Left cardiac atrium (tissue), 4 donors: ENCODE measurements at regions not wholly inside any gene's neighbourhood (a gene's known extent, or its start where the extent isn't known, plus 50 kb on each side); places are given as distances from the start of the nearest gene placed in this dataset.

Source experiments
- ATAC-seq, 2 donors: fragments of 200-7000 bp; cut with Tn5 transposase; one replicate each; pipeline ENCODE4 v1.9.1; 2020; ENCODE audit warnings: mild to moderate bottlenecking in 2 of 2, moderate library complexity in 2 of 2
- DNase-seq: peaks from one replicate; pipeline ENCODE4 v3.0.0-alpha.2; 2020
- intact Hi-C, 2 donors: fragments of 100-400 bp; cut with DNase I; formaldehyde crosslinking; loops; one replicate each; pipeline versions ENCODE4 v1.14.1 to v1.15.1; 2022 to 2023
- donor health status: DM: no; HTN: yes; CAD: no.
- donor health status: DM: no; HTN: yes; CAD: no; lungs with severe emphysema.
- donor health status: DM: yes; HTN: yes; CAD: no.
- donor health status: Dilated cardiomyopathy.

GRCh38 chr17:68711858-68712257 lies 110.7 kb upstream of the FAM20A start:
- no peak for DNase-seq
- intact Hi-C loops, result no loop called here
- ATAC-seq, result peak in 1 of 2 donors; percentile 84

GRCh38 chr17:68710976-68711375 lies 109.8 kb upstream of the FAM20A start:
- ATAC-seq (no peak), DNase-seq (no peak)
- intact Hi-C loops, result no loop called here

- intact Hi-C loops, result no loop called here
- ATAC-seq, result peak in 1 of 2 donors; percentile 13
- DNase-seq, result no peak
Measured at GRCh38 chr17:68710035-68710780, 109.0 kb upstream of the FAM20A start.

- intact Hi-C loops, result no loop called here
- ATAC-seq, result no peak
- no peak for DNase-seq
Measured at GRCh38 chr17:68709461-68709860, 108.3 kb upstream of the FAM20A start.

- ATAC-seq (peak; percentile 19 to 72), DNase-seq (no peak)
- intact Hi-C loops, result no loop called here
Measured at GRCh38 chr17:68707031-68707430, 105.9 kb upstream of the FAM20A start.

GRCh38 chr17:68706356-68706920 lies 105.3 kb upstream of the FAM20A start:
- intact Hi-C loops, result no loop called here
- no peak for ATAC-seq
- no peak for DNase-seq

- intact Hi-C loops, result no loop called here
- ATAC-seq, result peak in 1 of 2 donors; percentile 32
Measured at GRCh38 chr17:68705714-68706076, 104.5 kb upstream of the FAM20A start.

GRCh38 chr17:68704871-68705713 lies 103.9 kb upstream of the FAM20A start:
- DNase-seq (no peak), ATAC-seq (peak in 1 of 2 donors; percentile 34)
- intact Hi-C loops, result no loop called here

More at GRCh38 chr17:68705714-68706076, 104.5 kb upstream of the FAM20A start:
- DNase-seq, result no peak

GRCh38 chr17:68701046-68701445 lies 99.9 kb upstream of the FAM20A start:
- intact Hi-C loops, result no loop called here
- ATAC-seq, result peak in 1 of 2 donors; percentile 23

GRCh38 chr17:68700421-68700820 lies 99.3 kb upstream of the FAM20A start:
- ATAC-seq, result no peak
- intact Hi-C loops, result no loop called here
- DNase-seq, result no peak

More at GRCh38 chr17:68701046-68701445, 99.9 kb upstream of the FAM20A start:
- DNase-seq, result no peak

- intact Hi-C loops, result no loop called here
- no peak for ATAC-seq
- DNase-seq, result no peak
Measured at GRCh38 chr17:68699936-68700335, 98.8 kb upstream of the FAM20A start.

GRCh38 chr17:68698746-68699145 lies 97.6 kb upstream of the FAM20A start:
- DNase-seq (no peak), ATAC-seq (peak; percentile 62 to 71)
- intact Hi-C loops, result no loop called here

- intact Hi-C loops, result no loop called here
- peak; percentile 33 for DNase-seq
- ATAC-seq, result peak in 1 of 2 donors; percentile 75
Measured at GRCh38 chr17:68697850-68698361, 96.7 kb upstream of the FAM20A start.

GRCh38 chr17:68695659-68696058 lies 94.5 kb upstream of the FAM20A start:
- intact Hi-C loops, result no loop called here
- DNase-seq (no peak), ATAC-seq (no peak)

- ATAC-seq (no peak), DNase-seq (no peak)
- intact Hi-C loops, result no loop called here
Measured at GRCh38 chr17:68694791-68695485, 93.8 kb upstream of the FAM20A start.

GRCh38 chr17:68693896-68694295 lies 92.7 kb upstream of the FAM20A start:
- DNase-seq (no peak), ATAC-seq (no peak)
- intact Hi-C loops, result no loop called here

- DNase-seq (no peak), ATAC-seq (no peak)
- intact Hi-C loops, result no loop called here
Measured at GRCh38 chr17:68693466-68693865, 92.3 kb upstream of the FAM20A start.

- no peak for ATAC-seq
- intact Hi-C loops, result no loop called here
Measured at GRCh38 chr17:68686108-68686988, 85.2 kb upstream of the FAM20A start.

More at GRCh38 chr17:68686108-68686988, 85.2 kb upstream of the FAM20A start:
- no peak for DNase-seq
